ENCODE measurements at regions not wholly inside any gene's neighbourhood (a gene's known extent, or its start where the extent isn't known, plus 50 kb on each side); places are given as distances from the start of the nearest gene placed in this dataset.

DNA sequence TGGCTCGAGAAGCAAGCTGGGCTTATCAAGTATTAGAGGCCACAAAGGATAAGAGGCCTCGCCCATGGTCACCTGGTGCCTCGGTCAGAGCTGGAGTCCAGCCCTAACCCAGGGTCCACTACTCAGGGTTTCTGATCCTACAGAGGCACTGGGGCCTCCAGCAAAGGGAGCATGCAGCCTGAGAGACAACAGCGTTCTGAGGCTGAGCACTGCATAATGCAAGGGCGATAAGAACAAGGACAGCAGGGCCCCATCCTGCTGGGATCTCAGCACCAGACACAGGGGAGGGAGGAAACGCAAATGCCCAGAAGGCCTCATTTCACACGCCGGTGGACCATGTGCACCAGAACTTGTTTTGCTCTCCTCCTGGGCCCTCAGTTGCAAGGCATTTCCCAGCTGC, 63.0 kb downstream of the C5orf15 start:
- intact Hi-C loops (cut with DNase I), result no loop called here
- DNase-seq (ENCODE audit: low spot score), result no peak

DNA sequence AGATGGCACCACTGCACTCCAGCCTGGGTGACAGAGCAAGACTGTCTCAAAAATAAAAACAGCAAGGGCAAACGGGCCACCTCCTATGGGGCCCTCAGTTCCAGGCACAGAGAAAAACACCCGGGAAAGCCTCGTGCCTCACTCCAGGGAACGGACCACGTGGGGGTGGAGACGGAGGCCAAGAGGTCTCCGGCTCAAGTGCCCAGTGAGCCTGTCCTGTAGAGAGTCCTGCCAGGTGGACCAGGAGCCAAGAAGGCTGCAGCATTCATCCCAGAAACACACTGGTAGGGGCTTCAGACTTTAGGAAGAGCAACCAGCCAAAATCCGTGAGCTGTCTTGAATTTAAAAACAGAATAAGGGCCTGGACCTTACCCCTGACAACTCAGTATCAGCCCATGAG, 63.8 kb downstream of the C5orf15 start:
- intact Hi-C loops (cut with DNase I), result no loop called here
- no peak for DNase-seq (ENCODE audit: low spot score)

DNA sequence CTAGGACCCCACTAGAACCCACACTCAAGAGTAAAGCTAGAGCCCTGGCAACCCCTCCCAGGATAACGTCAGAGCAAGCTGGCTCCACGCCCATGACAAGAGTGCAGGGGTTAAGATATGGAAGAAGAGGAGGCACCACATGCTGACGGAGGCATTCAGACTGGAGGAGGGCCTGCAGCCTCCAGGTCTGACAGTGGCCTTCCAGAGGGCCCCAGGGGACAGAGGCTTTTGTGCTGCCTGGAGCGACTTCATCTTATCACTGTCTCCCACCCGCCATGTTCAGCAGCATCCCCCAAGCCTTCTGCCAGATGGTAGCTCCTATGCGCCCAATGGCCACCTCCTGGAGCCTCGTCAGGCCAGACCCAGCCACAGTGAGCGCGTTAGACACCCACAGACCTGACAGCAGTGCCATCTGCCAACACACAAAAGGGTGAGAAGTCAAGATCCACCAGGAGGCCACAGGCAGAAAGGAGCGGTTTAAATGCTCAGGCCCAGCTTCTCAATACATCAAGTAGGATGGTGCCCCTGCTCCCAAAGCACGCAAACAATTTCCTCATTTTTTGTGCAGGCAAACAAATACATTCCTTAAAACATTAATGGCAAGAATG, 65.8 kb downstream of the C5orf15 start:
- intact Hi-C loops (cut with DNase I), result no loop called here
- no peak for DNase-seq (ENCODE audit: low spot score)

DNA sequence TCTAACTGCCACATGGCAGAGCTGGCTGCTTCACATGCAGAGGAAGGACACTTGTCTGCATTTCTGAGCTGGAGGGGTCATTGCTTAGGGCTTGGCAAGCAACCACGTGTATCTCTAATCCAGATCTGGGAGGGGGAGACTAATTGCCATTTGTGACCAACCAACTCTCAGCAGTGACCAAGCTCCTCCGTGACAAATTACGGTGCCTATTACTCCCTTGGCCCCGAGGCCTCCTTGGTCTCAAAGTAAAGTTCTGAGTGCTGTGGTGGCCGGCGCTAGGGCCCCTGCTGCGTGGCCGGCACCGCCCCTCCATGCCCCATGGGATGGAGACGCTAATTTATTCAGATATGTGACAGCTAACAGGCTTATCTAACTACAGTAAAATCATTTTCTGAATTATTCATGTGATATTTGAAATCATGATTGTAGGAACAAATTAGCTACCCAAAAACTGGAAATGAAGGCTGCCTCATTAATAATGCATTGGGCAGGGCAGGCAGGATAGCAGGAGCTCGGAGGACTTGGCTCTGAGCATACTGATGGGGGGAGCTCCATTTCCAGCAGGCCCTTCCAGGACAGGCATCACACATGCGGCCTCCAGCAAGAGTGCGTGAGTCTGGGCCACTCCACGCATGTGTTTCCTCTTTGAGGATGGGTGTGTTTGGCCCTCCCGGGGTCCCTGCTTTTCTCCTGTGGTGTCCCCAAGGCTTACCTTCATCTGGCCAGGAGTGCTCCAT, 67.7 kb downstream of the C5orf15 start:
- no peak for DNase-seq (ENCODE audit: low spot score)
- intact Hi-C loops (cut with DNase I), result no loop called here

DNA sequence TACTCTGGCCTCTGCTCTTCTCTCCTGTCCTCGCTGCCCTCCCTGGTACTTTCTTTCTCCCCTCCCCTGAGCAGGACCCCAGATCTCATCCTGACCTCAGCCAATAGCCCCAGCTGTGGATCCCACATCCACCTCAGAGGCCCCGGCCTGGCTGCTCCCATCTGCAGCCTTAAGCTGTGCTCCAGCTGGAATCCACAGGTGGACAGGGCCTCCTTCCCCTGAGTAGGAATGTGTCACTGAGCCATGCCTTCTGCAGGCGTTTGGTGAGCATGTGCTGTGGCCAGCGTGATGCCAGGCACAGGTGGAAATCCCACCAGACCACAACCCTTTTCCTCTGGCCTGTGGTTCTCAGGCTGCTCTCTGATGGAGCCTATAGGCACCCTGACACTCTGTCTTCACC, 68.9 kb downstream of the C5orf15 start:
- DNase-seq (ENCODE audit: low spot score), result no peak
- intact Hi-C loops (cut with DNase I), result no loop called here

DNA sequence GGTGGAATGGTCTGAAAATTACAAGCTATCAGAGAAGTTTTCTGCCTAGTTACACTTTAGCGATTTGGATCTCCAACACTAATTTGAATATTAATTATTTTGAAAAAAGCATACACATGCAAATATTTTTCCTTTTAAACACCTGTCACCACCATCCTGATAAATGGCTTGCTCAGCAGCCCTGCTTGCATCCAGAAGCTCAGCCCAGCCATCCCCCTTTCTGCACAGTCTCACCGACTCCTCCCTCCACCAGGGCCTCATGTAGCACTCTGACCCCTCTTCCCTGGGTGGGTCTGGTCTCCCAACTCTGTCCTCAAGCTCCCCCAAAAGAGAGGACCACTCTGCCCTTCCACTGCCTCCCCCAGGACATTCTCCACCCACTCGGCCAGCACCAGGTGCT, 70.0 kb downstream of the C5orf15 start:
- intact Hi-C loops (cut with DNase I), result no loop called here
- DNase-seq (ENCODE audit: low spot score), result no peak

DNA sequence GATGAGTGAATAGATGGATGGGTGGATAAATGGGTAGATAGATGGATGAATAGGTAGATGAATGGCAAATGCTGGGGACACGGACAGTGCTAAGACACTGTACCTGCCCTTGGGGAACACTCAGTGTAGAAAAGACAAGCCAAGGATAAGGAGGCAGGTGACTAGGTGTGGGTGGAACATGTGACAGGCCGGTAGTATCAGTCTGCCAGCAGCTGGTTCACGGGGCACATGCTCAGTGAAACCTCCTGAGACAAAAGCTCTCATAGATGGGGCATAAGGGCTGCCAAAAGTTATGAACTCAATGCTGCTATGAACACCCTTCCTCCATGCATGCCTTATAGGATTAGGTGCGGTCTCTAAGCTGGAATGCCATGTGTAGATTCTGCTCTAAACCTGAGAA, 71.0 kb downstream of the C5orf15 start:
- intact Hi-C loops (cut with DNase I), result no loop called here
- no peak for DNase-seq (ENCODE audit: low spot score)

DNA sequence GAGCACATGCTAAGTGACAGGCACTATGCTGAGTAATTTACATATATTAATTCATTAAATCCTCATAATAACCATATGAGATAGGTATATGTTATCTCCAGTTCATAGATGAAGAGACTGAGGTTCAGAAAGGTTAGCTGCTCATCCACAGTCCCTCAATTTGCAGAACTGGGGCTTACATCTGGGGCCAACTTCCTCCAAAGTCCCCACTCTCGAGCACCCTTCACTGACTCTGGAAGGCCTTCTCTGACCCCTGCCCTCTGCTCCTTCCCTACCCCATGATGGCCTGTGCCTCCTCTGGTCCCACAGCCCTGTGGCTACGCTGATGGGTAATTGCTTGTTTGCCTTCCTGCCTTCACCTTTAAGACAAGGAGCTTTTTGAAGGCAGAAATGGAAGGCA, 71.6 kb downstream of the C5orf15 start:
- no peak for DNase-seq (ENCODE audit: low spot score)

DNA sequence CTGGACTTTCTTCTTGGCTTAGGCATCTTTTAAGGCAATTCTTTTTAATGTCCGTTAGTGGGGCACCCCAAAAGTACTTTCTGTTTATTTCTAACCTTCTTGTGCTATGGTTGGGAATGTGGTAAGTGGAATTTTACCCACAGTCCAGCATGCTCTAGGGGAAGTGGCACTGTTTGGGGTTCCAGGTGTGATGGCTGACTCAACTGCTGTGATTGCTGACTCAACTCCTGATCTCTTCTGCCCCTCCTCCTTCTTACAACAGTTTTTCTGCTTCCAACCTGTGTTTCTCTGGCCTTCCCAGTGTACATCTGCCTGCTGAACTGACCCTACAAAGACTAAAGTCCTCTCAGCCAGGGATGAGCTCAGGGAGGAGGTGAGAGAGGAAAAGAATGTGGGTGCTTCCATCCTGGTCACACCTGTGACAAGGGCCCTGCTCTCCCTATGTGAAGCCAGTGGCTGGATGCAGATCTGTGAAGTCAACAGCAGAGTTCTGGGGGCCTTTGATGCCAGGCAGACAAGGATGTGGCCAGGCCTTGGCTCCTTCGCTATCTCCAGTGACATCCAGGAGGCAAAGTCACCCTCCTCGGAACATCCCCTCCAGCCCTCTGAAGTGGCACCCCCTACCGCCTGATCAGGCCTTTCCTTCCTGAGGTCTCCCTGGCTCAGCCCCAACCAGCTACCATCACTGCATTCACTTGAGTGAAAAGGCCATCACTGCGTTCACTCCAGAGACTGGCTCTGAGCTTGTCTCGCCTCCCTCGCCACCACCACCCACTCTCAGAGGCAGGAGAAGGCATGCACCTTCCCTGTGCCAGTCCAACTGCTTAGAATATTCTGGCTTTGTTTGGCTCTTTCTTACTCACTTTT, 72.2 kb downstream of the C5orf15 start:
- DNase-seq (ENCODE audit: low spot score), result no peak
- intact Hi-C loops (cut with DNase I), result no loop called here

More for the DNA sequence above, 71.6 kb downstream of the C5orf15 start:
- intact Hi-C loops (cut with DNase I), result no loop called here

DNA sequence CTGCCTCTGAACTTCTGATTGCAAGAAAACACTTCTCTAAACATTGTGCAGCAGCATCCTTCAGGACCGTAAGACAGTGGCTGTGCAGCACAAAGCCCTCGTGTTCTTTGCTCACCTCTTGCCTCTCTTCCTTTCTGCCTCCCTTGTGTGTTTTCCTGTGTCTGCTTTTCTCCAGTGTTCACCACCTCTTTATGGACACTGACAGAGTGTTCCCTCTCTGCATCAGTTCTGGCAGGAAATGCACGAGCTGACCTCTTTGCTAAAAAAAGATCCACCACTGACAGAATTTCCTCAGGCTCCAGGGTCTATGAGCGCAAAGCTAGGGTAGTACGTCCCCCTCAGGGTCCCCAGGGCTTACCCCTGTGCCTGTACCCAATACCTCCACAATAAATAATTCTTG, 74.3 kb downstream of the C5orf15 start:
- DNase-seq (ENCODE audit: low spot score), result no peak
- intact Hi-C loops (cut with DNase I), result no loop called here

DNA sequence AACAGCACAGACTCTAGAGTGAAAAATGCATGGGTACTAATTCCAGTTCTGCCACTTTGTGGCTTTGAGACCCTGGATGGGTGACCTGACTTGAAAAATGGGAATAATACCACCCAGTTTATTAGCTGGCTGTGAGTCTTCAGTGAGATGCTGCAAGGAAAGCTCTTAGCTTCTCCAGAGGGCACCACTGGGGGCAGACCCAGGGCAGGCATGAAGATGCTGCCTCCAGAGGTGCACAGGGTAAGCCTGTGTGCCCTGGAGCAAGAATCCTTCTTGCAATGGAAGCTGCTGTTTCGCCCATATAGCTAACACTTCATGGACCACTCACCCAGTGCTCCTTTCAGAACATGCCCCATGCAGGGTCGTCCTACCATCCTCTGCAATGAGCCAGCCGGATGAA, 75.7 kb downstream of the C5orf15 start:
- intact Hi-C loops (cut with DNase I), result no loop called here
- DNase-seq (ENCODE audit: low spot score), result no peak

DNA sequence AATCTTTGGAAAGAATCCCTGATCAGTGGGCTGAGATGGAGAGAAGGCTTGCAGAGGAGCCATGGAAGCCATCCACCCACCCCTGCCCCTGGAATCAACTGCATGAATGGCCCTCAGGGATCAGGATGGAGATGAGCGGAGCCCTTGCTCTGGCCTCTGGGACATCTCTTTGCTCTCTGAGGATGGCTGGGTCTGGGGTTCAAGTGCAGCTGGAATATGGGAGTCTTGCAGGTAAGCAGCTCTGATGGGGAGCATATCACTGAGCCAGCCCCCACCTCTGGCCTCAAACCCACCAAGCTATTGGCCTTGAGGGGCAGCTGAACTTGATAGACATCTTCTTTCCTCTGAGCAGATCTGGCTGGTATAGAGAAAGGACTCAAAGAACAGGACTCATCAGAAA, 76.1 kb downstream of the C5orf15 start:
- intact Hi-C loops (cut with DNase I), result no loop called here
- no peak for DNase-seq (ENCODE audit: low spot score)

DNA sequence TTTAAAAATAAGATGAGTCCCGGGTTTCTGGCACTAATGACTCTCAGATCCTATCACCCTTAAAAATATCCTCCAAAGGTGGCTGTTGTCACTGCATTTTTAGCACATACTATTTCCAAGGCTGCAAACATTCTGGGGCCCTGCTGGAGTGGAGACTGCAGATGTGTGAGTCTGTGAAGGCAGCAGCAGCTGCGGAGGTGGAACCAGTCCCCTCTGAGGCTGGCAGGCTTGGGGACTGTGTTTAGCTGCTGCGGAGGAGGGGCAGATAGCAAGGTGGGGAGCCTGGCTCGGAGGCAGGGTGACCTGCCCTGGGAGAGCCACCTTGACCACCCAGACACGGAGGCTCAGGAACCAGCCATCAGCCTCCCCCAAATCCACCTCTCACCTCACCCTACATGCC, 77.0 kb downstream of the C5orf15 start:
- intact Hi-C loops (cut with DNase I), result no loop called here
- no peak for DNase-seq (ENCODE audit: low spot score)

DNA sequence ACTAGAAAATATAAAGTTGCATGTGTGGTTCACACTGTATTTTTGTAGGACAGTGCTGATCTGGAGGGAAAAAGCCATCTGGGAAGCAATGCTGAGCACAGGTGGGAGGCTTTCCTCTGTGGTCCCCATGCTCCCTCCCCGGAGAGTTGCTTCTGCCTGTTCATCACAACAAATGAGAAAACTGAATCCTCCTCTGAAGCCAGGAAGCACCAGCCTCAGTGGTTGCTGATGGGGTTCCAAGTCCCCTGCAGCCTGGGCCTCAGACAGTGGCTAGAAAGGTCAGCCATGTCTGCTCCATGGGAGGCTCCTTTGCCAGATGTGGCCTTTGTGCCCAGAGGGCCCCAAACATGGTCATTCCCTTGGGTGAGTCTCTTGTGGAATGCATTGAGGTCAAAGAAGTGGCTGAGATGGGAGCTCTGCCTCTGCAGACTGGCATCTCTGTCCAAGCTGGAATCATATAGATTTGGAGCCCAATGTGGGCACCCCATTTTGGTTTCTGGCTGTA, 77.6 kb downstream of the C5orf15 start:
- intact Hi-C loops (cut with DNase I), result no loop called here
- no peak for DNase-seq (ENCODE audit: low spot score)

DNA sequence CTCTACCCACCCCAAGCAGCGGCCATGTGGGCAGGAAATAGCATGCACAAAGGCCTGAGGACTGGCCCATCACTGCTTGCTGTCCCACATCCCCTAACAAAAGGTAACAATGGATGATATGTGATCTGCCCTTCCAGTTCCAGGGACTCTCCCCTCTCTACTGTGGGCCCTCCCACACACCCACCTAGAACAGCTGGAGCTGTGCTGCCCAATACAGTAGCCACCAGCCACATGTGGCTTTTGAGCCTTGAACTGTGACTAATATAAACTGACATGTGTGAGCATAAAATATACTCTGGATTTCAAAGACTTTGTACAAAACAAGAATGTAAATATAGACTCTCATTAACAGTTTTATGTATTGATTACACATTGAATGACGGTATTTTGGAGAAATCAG, 78.1 kb downstream of the C5orf15 start:
- no peak for DNase-seq (ENCODE audit: low spot score)
- intact Hi-C loops (cut with DNase I), result no loop called here

DNA sequence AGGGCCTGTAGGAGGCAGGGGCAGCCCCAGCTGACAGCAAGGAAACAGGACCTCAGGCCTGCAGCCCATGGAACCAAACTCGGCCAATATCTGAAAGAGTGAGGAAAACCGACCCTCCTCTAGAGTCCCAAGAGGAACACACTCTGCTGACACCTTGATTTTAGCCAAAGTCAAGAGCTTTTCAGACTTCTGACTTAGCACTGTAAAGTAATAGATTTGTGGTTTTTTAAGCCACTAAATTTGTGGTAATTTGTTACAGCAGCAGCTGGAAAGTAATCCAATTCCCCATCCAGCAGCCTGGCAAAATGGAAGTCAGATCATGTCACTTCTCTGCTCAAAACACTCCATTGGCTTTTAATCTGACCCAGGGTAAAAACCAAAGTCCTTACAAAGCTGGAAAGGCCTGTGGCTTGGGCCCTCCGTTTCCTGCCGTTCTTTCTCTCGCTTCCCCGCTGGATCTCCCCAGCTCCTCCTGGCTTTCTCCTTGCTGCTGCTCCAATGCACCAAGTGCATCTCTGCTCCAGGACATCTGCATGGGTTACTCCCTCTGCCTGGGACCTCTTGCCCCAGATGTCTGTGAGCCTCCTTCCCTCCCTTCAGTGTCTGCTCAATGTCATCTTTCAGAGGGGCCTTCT, 79.0 kb downstream of the C5orf15 start:
- DNase-seq (ENCODE audit: low spot score), result no peak
- intact Hi-C loops (cut with DNase I), result no loop called here

DNA sequence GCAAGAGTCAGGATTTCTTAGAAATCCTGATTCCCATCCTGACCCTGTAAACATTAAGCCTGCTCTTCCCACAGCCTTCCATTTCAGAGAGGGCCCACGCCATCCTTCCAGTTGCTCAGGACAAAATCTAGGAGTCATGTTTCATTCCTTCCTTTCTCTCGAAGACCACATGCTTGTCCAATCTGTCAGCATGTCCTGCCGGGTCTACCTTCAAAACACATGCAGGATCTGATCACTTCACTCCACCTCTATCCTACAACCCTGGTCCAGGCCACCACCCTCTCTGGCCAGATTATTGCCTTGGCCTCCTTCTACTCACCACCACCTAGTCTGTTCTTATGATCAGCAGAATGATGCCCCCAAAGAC, 79.8 kb downstream of the C5orf15 start:
- DNase-seq (ENCODE audit: low spot score), result no peak

DNA sequence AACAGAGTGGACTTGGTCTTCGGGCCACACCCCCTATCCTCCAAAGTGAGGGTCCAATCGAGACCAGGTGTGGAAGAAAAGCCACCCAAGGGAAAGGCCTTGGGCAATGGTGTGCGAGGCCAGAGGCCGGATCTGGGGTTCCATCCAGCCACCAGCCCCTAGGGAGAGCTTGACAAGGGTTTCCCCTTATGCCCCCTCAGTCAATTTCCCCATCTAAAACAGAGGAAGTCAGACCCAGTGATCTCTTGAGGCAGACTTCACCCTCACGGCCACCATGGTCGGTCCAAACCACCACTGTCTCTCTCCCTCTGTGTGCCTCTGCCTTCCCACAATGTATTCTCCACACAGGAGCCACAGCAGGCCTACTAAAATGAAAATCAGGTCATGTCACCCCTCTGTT, 82.9 kb downstream of the C5orf15 start:
- intact Hi-C loops (cut with DNase I), result no loop called here
- DNase-seq (ENCODE audit: low spot score), result no peak

More for the DNA sequence above, 79.8 kb downstream of the C5orf15 start:
- intact Hi-C loops (cut with DNase I), result no loop called here

DNA sequence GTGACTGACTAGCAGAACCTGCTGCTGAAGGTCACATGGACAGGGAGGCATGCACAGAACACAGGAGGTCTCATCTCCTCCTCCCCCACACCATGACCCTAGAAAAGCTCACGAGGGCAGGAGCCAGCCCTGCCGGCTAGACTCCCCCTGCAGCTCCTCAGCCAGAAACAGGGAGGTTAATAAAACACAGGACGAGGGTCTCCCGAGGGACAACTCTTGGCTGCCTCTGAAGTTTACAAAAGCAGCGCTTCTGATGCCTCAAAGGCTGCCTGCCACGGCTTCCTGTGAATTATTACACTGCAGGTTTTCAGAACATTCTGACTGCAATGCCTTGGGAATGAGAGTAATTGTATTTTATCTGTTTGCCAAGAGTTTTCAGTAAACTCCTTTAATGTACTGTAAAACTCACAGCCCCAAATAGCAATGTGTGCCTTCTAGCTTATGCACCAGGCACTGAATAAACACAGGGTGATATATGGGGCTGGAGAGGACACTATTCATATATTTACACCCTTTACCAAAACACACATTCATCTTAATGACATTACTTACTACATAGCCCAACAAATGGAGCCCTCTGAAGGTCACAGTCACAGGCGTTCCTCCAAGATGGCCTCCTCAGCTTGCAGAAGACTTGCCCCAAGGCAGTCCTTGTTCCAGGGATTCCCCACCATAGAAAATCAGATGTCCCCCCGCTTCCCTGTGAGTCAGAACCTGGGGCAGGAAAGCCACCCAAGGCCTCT, 83.7 kb downstream of the C5orf15 start:
- intact Hi-C loops (cut with DNase I), result no loop called here
- no peak for DNase-seq (ENCODE audit: low spot score)

DNA sequence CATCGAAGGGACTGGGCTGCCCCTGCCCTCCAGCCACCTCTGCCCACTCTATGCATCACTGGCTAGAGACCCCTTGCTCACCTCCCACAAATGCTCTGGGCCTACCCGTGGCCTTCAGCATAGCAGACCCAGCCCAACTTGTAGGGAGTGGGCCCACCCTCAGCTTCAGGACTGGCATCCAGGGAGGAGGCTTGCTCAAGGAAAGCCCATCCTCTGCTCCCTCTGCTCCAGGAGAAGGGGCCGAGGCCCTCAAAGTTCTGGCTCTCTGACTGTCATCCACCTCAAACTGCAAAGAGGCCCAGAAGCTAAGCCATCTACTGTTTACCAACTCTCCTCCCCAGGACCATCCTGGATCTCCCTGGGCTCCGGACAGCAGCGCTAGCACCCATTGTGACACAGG, 84.5 kb downstream of the C5orf15 start:
- intact Hi-C loops (cut with DNase I), result no loop called here
- no peak for DNase-seq (ENCODE audit: low spot score)

All from cardiac septum (tissue), 1 donor.